ENCODE measurements at regions not wholly inside any gene's neighbourhood (a gene's known extent, or its start where the extent isn't known, plus 50 kb on each side); places are given as distances from the start of the nearest gene placed in this dataset.
"Not testable (repeated sequence)": the region's sequence is repeated elsewhere in the genome, so short reads cannot be mapped to it uniquely, and the experiment has no call there.

- not testable (repeated sequence) for TF ChIP-seq CTCF, POLR2A (IDR thresholded peaks at IDR 0.05)
These were observed 214.4 kb downstream of the BANP start for GRCh38 chr16:88165683-88166082.

All from adrenal gland (tissue), 5 donors.